HG02973 (cell line): ENCODE measurements at regions not wholly inside any gene's neighbourhood (a gene's known extent, or its start where the extent isn't known, plus 50 kb on each side); places are given as distances from the start of the nearest gene placed in this dataset.
"Not testable (repeated sequence)": the region's sequence is repeated elsewhere in the genome, so short reads cannot be mapped to it uniquely, and the experiment has no call there.

ENCODE experiments used
- ATAC-seq: cut with Tn5 transposase; IDR thresholded peaks from one replicate; pipeline ENCODE4 v1.9.1; 2021; ENCODE audit warnings: moderate library complexity; ENCODE audit not compliant: unreplicated experiment

DNA sequence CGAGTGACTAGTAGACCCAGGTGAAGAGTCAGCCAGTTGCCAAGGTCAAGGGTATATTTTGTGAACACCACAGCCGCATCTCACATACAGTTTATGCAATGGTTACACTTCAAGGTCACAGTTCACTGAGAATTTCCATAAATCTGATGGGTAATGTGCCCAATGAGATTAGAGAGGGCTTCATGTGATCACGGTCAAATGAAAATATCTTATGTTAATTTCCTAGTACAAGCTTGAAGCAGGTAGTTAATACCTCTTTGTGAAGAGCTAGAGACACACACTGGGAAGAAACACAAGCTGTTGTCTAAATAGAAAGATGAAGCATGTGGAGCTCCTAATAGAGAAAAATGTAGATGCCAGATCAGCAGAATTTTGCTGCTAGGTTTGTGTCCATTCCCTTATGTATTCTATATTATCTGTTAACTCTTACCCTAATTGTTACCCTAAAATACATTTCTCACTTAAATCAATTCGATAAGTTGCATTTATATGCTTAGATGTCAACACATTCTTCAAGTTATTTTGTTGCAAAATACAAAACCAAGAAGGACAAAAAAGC, 136.0 kb downstream of the NR2F2 start:
- ATAC-seq = no peak

- no peak for ATAC-seq
Observed at GRCh38 chr15:96468036-96468435, 137.5 kb downstream of the NR2F2 start.

DNA sequence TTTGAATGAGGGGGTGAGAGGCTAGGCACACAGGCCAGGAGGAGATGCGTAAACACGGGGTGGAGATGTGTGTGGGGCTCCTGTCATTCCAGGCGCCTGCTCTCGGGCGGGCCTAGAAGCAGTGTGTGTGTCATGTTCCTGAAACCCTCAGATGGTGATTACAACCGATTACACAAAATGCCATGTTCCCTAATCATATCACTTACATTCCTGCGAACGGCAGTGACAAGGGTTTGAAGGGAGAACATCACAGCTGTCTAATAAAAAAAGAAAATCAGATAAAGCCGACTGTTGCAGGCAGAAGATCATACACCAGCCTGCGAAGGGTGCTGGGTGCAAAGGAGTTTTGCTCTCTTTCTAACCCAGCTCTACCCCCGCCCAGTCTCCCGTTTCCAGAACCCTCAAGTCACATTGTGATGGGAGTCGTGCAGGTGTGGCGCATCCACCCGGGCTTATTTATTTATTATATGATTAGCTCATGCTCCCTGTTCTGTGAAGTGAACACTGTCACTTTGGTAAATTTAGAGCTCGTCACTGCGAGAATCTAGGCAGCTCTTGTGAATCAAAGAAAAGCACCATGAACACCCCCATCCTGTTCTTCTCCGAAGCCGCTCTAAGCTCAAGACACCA, 140.3 kb downstream of the NR2F2 start:
- ATAC-seq = no peak

GRCh38 chr15:96472681-96473080, 142.2 kb downstream of the NR2F2 start:
- ATAC-seq = no peak

DNA sequence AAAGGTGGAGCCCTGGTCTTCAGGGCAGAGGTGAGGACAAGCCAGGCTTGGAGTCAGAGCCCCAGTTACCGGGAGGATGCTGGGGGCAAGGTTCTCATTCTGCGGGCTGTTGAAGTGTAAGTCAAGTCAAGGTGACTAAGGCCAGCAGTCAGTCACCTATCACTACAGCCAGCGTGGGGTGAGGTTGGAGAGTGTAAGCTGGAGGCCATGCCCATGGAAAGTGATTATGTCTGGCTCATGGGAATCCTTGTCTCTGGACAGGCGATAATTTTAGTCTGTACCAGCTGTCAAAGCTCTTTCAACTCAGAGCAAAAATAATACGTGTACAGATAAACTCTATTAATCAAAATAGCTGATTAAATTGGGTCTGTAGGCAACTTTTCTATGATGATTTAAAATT, 143.1 kb downstream of the NR2F2 start:
- no peak for ATAC-seq

- ATAC-seq = no peak
Observed at GRCh38 chr15:96474231-96474664, 143.7 kb downstream of the NR2F2 start.

DNA sequence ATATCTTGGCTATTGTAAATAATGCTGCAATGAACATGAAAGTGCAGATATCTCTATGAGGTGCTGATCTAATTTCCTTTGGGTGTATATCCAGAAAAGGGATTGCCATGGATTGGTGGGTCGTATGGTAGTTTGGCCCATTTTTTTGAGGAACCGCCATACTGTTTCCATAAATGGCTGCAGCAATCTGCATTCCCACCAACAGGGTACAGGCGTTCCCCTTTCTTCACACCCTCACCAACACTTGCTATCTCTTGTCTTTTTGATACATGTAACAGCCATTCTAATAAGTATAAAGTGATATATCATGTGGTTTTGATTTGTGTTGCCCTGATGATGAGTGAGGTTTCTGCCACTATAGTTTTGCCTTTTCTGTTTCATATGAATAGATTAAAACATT, 146.7 kb downstream of the NR2F2 start:
- ATAC-seq = no peak

- ATAC-seq = not testable (repeated sequence)
Observed at GRCh38 chr15:96484412-96484811, 153.9 kb downstream of the NR2F2 start.

- no peak for ATAC-seq
Observed at GRCh38 chr15:96484830-96485229, 154.3 kb downstream of the NR2F2 start.

- no peak for ATAC-seq
Observed at GRCh38 chr15:96487245-96487644, 156.7 kb downstream of the NR2F2 start.

DNA sequence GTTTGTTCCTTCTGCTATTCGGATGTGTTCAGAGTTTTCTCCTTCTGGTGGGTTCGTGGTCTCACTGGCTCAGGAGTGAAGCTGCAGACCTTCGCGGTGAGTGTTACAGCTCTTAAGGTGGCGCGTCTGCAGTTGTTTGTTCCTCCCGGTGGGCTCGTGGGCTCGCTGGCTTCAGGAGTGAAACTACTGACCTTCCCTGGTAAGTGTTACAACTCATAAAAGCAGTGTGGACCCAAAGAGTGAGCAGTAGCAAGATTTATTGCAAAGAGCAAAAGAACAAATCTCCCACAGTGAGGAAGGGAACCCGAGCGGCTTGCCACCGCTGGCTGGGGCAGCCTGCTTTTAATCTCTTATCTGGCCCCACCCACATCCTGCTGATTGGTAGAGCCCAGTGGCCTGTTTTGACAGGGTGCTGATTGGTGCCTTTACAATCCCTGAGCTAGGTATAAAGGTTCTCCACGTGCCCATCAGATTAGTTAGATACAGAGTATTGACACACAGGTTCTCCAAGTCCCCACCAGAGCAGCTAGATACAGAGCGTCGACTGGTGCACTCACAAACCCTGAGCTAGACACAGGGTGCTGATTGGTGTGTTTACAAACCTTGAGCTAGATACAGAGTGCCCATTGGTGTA, 160.7 kb downstream of the NR2F2 start:
- not testable (repeated sequence) for ATAC-seq

DNA sequence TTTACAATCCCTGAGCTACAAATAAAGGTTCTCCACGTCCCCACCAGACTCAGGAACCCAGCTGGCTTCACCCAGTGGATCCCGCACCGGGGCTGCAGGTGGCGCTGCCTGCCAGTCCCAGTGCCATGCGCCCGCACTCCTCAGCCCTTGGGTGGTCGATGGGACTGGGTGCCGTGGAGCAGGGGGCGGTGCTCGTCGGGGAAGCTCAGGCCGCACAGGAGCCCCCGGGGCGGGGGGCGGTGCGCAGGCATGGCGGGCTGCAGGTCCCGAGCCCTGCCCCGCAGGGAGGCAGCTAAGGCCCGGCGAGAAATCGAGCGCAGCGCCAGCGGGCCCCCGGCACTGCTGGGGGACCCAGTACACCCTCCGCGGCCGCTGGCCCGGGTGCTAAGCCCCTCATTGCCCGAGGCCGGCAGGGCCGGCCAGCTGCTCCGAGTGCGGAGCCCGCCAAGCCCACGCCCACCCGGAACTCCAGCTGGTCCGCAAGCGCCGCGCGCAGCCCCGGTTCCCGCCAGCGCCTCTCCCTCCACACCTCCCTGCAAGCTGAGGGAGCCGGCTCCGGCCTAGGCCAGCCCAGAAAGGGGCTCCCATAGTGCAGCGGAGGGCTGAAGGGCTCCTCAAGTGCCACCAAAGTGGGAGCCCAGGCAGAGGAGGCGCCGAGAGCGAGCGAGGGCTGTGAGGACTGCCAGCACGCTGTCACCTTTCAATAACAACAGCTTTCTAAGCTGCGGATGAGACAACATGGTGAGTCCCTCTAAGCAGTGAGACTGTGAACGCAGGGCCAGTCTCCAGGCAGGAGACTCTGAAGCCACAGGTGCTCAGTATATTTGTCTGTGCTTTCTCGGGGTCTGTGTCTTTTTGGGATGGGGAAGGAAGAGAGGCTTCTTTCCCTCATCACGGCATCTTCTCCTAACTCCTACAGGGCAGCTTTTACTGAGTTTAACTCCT, 161.5 kb downstream of the NR2F2 start:
- ATAC-seq = not testable (repeated sequence)

DNA sequence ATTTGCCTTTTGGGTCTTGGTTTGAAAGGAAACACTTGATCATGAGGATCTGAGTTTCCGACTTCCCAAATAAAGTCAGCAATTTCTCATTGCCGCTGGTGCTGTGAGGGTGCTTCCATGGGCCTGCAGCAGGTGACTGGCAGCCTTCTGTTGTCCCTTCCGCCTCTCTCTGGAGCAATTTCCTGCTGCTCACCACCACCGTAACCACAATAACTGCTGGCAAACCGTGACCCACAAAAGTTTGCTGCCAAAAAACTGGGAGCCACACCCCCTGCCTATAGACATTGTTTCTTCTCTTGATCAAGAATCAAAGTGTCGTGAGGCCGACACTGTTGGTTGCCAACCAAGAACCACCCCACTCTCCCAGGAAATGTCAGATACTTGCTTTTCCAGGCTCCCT, 164.0 kb downstream of the NR2F2 start:
- no peak for ATAC-seq

DNA sequence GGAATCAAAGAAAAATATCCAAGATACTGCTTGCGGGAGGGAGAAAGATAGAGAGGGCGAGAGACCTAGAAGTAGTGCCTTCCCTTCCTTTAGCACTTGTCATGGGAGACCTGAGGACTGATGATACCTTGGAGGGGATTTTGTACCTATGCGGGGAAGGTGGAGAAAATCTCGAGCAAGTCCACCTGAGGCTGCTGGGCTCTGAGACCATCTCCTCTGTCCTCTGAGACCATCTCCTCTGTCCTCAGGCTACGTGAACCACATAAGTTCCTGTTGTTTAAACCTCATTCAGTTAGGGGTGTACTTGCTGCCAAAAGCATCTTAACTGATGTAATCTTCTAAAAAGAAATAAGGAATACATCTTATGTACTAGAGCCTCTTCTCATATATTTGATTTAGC, 164.9 kb downstream of the NR2F2 start:
- ATAC-seq = no peak

- ATAC-seq = no peak
Observed at GRCh38 chr15:96497951-96498350, 167.5 kb downstream of the NR2F2 start.

DNA sequence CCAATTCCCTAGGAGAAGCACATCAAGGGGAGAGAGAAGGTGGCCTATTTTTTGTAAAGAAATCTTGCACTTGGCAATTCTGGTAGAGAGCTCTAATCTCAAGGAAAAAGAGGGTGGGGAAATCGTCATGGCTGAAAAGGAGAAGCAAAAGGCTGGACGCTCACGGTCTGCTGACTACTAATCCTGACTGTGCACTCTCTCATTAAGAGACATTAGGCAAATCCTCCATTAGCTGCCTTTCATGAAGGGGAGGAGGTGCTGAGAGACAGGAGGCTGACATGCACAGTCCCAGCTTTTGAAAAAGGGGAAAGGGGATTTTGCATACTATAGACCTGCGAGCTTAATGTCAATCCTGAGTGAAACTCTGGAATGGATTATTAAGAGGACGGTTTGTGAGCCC, 170.0 kb downstream of the NR2F2 start:
- no peak for ATAC-seq

GRCh38 chr15:96501362-96501761, 170.9 kb downstream of the NR2F2 start:
- no peak for ATAC-seq

- no peak for ATAC-seq
Observed at GRCh38 chr15:96502196-96502595, 171.7 kb downstream of the NR2F2 start.

DNA sequence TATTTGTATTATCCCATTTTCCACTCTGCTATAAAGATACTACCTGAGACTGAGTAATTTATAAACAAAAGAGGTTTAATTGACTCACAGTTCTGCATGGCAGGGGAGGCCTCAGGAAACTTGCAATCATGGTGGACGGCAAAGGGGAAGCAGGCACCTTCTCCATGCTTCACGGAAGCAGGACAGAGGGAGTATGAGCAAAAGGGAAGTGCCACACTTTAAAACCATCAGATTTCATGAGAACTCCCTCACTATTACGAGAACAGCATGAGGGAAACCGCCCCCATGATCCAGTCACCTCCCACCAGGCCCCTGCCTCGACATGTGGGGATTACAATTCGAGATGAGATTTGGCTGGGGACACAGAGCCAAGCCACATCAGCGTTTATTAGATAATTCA, 172.8 kb downstream of the NR2F2 start:
- no peak for ATAC-seq

DNA sequence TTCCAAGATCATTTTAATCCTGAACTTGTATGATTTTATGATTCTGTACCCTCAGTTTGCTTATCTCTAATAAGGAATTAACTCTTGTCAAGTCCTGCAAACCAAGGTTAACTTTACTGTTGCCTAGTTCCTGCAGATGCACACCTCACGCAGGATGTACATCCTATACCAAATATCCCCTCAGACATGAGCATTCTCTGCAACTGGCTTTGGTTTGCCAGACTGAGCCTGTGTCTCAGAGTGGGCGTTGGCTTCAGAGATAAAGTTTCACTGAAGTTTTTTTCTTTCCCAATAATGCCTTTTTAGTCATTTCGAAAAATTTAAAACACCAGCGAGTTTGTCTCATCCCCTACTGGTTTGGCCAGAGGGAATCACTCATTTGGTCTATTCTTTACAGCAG, 173.9 kb downstream of the NR2F2 start:
- no peak for ATAC-seq

- no peak for ATAC-seq
Observed at GRCh38 chr15:96505014-96505413, 174.5 kb downstream of the NR2F2 start.
